Psoas muscle (tissue), 7 donors: ENCODE measurements at regions not wholly inside any gene's neighbourhood (a gene's known extent, or its start where the extent isn't known, plus 50 kb on each side); places are given as distances from the start of the nearest gene placed in this dataset.
"Not testable (repeated sequence)": the region's sequence is repeated elsewhere in the genome, so short reads cannot be mapped to it uniquely, and the experiment has no call there.

Experiments used
- ATAC-seq, 4 donors: fragments of 200-7000 bp; cut with Tn5 transposase; one replicate each; pipeline ENCODE4 v1.9.1; 2020; ENCODE audit warnings: moderate library complexity in 3 of 4, mild to moderate bottlenecking in 2 of 4
- DNase-seq, 2 donors: peaks; one replicate each; pipeline ENCODE4 v3.0.0-alpha.2; 2020
- H3K27ac ChIP-seq: fragments of 200-600 bp; one replicate; pipeline ENCODE4 v1.8.0; 2022
- H3K27me3 ChIP-seq, 3 donors: fragments of 200-600 bp in 1 of 3; one replicate each; pipeline versions ENCODE4 v1.6.1 to v1.8.0; 2013 to 2022; ENCODE audit warnings: low read length in 2 of 3, mild to moderate bottlenecking in 2 of 3, moderate library complexity in 1 of 3; ENCODE audit not compliant: insufficient read depth in 3 of 3
- H3K36me3 ChIP-seq, 2 donors: fragments of 200-600 bp in 1 of 2; one replicate each; pipeline versions ENCODE4 v1.6.1 to v1.8.0; 2013 to 2022; ENCODE audit warnings: low read depth in 1 of 2, mild to moderate bottlenecking in 1 of 2, moderate library complexity in 1 of 2; ENCODE audit not compliant: insufficient read depth in 1 of 2
- H3K4me1 ChIP-seq: fragments of 200-600 bp; one replicate; pipeline ENCODE4 v1.8.0; 2022
- H3K4me3 ChIP-seq: fragments of 200-600 bp; one replicate; pipeline ENCODE4 v1.8.0; 2022; ENCODE audit warnings: mild to moderate bottlenecking
- H3K9me3 ChIP-seq: fragments of 200-600 bp; one replicate; pipeline ENCODE4 v1.8.0; 2022
- CTCF ChIP-seq: fragments of 200-600 bp; IDR thresholded peaks from one replicate; pipeline ENCODE4 v1.8.0; 2022; ENCODE audit warnings: antibody characterized with exemption
- WGBS, 3 donors: extraction: QIAGEN DNeasy Blood & Tissue Kit; methylation state at CpG; one replicate each; pipeline versions ENCODE4 v1.1.6 to v1.1.7; 2013; 5-methylcytosine and 5-hydroxymethylcytosine counted together
- intact Hi-C, 2 donors: fragments of 100-400 bp; cut with DNase I; formaldehyde crosslinking; loops; one replicate each; pipeline versions ENCODE4 v1.11.0 to v1.14.2; 2022
- donor health status: healthy with polysubstance abuse.
- donor health status: DM: no; HTN: no; CAD: no; lungs with moderate emphysema.
- donor health status: Bipolar disorder and iron deficiency.
- donor health status: healthy.
- donor health status: DM: yes; HTN: yes; CAD: no.
- donor health status: DM: no; HTN: no; CAD: no.
- donor health status: DM: yes; HTN: yes; CAD: no.

- DNase-seq = no peak
- no peaks in the 10 kb centered on the region for H3K4me1 ChIP-seq
- no peak overlapping the region for H3K27ac ChIP-seq
- no peaks in the 10 kb centered on the region for H3K9me3 ChIP-seq
- no peak overlapping the region for H3K4me3 ChIP-seq
- H3K27me3 ChIP-seq = no peaks in the 10 kb centered on the region
- TF ChIP-seq CTCF = no peak
- 75 to 78% (median 76%) methylated on average over 3 of the region's 3 CpGs for WGBS, 3 donors
- intact Hi-C loops = no loop called here
- ATAC-seq = no peak
- no peaks in the 10 kb centered on the region for H3K36me3 ChIP-seq
Measured at GRCh38 chr3:88301273-88301995, 151.7 kb downstream of the C3orf38 start.

- DNase-seq = no peak
- Histone ChIP-seq H3K36me3 (no peaks in the 10 kb centered on the region), H3K27me3 (no peaks in the 10 kb centered on the region), H3K27ac (no peak overlapping the region), H3K9me3 (no peaks in the 10 kb centered on the region), H3K4me3 (no peak overlapping the region), H3K4me1 (no peaks in the 10 kb centered on the region)
- TF ChIP-seq CTCF = no peak
- intact Hi-C loops = no loop called here
- no peak for ATAC-seq
Measured at GRCh38 chr3:88301996-88302393, 152.2 kb downstream of the C3orf38 start.

- DNase-seq, H3K9me3 ChIP-seq, intact Hi-C loops, H3K4me3 ChIP-seq, H3K27ac ChIP-seq, H3K36me3 ChIP-seq, ATAC-seq, H3K4me1 ChIP-seq, H3K27me3 ChIP-seq: not testable (repeated sequence)
- WGBS, 3 donors = 93 to 96% (median 96%) methylated on average over 29 to 30 of the region's 30 CpGs
Measured at GRCh38 chr3:88303331-88303904, 153.7 kb downstream of the C3orf38 start.

- H3K4me1 ChIP-seq = no peaks in the 10 kb centered on the region
- no peak overlapping the region for H3K27ac ChIP-seq
- no peaks in the 10 kb centered on the region for H3K9me3 ChIP-seq
- ATAC-seq (no peak), DNase-seq (no peak)
- intact Hi-C loops = no loop called here
- no peak overlapping the region for H3K4me3 ChIP-seq
- no peaks in the 10 kb centered on the region for H3K36me3 ChIP-seq
- no peaks in the 10 kb centered on the region for H3K27me3 ChIP-seq
- TF ChIP-seq CTCF = no peak
- WGBS, 3 donors = 36 to 42% (median 40%) methylated on average over 12 of the region's 12 CpGs
Measured at GRCh38 chr3:88307666-88308065, 157.9 kb downstream of the C3orf38 start.

- no peak for TF ChIP-seq CTCF
- Histone ChIP-seq H3K27ac (no peak overlapping the region), H3K36me3 (no peaks in the 10 kb centered on the region), H3K9me3 (no peaks in the 10 kb centered on the region), H3K4me1 (no peaks in the 10 kb centered on the region), H3K4me3 (no peak overlapping the region), H3K27me3 (no peaks in the 10 kb centered on the region)
- ATAC-seq (no peak), DNase-seq (no peak)
- intact Hi-C loops = no loop called here
- WGBS, 3 donors = 74 to 80% (median 77%) methylated on average over 3 of the region's 3 CpGs
Measured at GRCh38 chr3:88311826-88312225, 162.1 kb downstream of the C3orf38 start.
